GM18909 (cell line): ENCODE measurements at regions not wholly inside any gene's neighbourhood (a gene's known extent, or its start where the extent isn't known, plus 50 kb on each side); places are given as distances from the start of the nearest gene placed in this dataset.
"Not testable (repeated sequence)": the region's sequence is repeated elsewhere in the genome, so short reads cannot be mapped to it uniquely, and the experiment has no call there.

Experiments
- ATAC-seq: cut with Tn5 transposase; IDR thresholded peaks from one replicate; pipeline ENCODE4 v1.9.1; 2021; ENCODE audit warnings: mild to moderate bottlenecking; ENCODE audit not compliant: unreplicated experiment, poor library complexity

GRCh38 chr12:75944097-75944904 lies 87.3 kb downstream of the PHLDA1 start:
- peak; percentile 94 for ATAC-seq

- no peak for ATAC-seq
These were observed 87.9 kb downstream of the PHLDA1 start for GRCh38 chr12:75943730-75944096.

GRCh38 chr12:75941661-75942060 lies 89.9 kb downstream of the PHLDA1 start:
- not testable (repeated sequence) for ATAC-seq

GRCh38 chr12:75939016-75939642 lies 92.4 kb downstream of the PHLDA1 start:
- ATAC-seq = no peak

- ATAC-seq = no peak
These were observed 93.4 kb downstream of the PHLDA1 start for GRCh38 chr12:75938189-75938588.

- ATAC-seq = no peak
These were observed 94.1 kb downstream of the PHLDA1 start for GRCh38 chr12:75937486-75937885.

- ATAC-seq = no peak
These were observed 94.8 kb downstream of the PHLDA1 start for GRCh38 chr12:75936515-75937440.

- ATAC-seq = no peak
These were observed 95.9 kb downstream of the PHLDA1 start for GRCh38 chr12:75935539-75936242.

GRCh38 chr12:75933101-75933500 lies 98.5 kb downstream of the PHLDA1 start:
- no peak for ATAC-seq

- no peak for ATAC-seq
These were observed 99.3 kb downstream of the PHLDA1 start for GRCh38 chr12:75932241-75932640.

GRCh38 chr12:75923964-75924666 lies 107.5 kb downstream of the PHLDA1 start:
- no peak for ATAC-seq

GRCh38 chr12:75922944-75923642 lies 108.5 kb downstream of the PHLDA1 start:
- ATAC-seq = no peak

- ATAC-seq = no peak
These were observed 109.8 kb downstream of the PHLDA1 start for GRCh38 chr12:75921622-75922289.

- no peak for ATAC-seq
These were observed 113.9 kb downstream of the PHLDA1 start for GRCh38 chr12:75917715-75918114.

GRCh38 chr12:75917083-75917482 lies 114.5 kb downstream of the PHLDA1 start:
- peak; percentile 76 for ATAC-seq

GRCh38 chr12:75913502-75914351 lies 117.8 kb downstream of the PHLDA1 start:
- ATAC-seq = no peak
